ENCODE measurements at regions not wholly inside any gene's neighbourhood (a gene's known extent, or its start where the extent isn't known, plus 50 kb on each side); places are given as distances from the start of the nearest gene placed in this dataset.

DNA sequence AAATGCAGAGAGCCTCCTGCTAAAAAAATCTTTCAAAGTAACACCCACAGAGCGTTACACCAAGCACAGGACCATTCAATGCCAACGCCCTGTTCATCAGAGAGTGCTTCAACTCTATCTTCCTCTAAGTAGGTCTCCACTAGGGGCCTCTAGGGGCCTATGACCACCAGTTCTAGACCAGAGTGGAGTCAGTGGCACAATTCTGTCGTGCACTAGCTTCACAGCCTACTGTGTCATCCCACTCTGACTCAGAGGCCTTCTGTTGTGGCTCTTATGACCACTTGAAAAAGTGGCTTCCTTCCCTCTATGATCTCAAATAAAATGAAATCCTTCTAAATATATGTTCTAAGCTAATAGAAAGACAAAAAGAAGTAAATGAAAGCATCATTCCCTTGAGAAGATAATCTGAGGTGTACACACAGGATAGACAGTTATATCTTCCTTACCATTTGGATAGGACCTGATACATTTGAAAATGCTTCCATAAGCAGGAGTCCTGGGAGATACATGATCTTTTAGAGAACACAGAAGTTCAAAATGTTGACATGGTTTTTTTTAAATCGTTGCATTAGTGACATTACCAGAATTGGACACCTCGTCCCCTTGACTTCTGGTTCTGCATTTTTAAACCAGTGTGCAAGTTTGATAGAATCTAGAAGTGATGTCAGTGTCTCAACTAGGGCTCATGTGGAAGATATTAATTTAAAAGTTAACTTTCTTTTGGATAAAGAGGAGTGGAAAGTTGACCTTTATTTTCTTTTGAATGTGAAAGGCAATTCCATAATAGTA lies 151.9 kb downstream of the SH3BGRL2 start:
- no peak for TF ChIP-seq EZH2 (IDR thresholded peaks at IDR 0.05; ENCODE audit: borderline replicate concordance, low read length)
- TF ChIP-seq, protein P1, sequence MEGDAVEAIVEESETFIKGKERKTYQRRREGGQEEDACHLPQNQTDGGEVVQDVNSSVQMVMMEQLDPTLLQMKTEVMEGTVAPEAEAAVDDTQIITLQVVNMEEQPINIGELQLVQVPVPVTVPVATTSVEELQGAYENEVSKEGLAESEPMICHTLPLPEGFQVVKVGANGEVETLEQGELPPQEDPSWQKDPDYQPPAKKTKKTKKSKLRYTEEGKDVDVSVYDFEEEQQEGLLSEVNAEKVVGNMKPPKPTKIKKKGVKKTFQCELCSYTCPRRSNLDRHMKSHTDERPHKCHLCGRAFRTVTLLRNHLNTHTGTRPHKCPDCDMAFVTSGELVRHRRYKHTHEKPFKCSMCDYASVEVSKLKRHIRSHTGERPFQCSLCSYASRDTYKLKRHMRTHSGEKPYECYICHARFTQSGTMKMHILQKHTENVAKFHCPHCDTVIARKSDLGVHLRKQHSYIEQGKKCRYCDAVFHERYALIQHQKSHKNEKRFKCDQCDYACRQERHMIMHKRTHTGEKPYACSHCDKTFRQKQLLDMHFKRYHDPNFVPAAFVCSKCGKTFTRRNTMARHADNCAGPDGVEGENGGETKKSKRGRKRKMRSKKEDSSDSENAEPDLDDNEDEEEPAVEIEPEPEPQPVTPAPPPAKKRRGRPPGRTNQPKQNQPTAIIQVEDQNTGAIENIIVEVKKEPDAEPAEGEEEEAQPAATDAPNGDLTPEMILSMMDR (IDR thresholded peaks at IDR 0.05; ENCODE audit: low read length) = no peak
- Histone ChIP-seq H3F3A (ENCODE audit: insufficient read depth, low read length) (no peaks in the 10 kb centered on the region), H3K36me3 (ENCODE audit: insufficient read depth, low read length) (no peaks in the 10 kb centered on the region), H3K4me2 (ENCODE audit: low read length) (no peak overlapping the region), H3K4me3 (ENCODE audit: low read depth, low read length, poor library complexity, severe bottlenecking) (no peak overlapping the region), H3K9ac (ENCODE audit: low read length) (no peak overlapping the region), H4K20me1 (ENCODE audit: insufficient read depth, low read length) (no peaks in the 10 kb centered on the region), H3K4me1 (ENCODE audit: insufficient read depth, low read length, severe bottlenecking) (peaks cover 5% of the 10 kb centered on the region), H3K27me3 (ENCODE audit: insufficient read depth, low read length) (no peaks in the 10 kb centered on the region), H3K9me3 (ENCODE audit: low read length) (no peaks in the 10 kb centered on the region), H2AFZ (ENCODE audit: low read length) (no peak overlapping the region), H3K79me2 (ENCODE audit: insufficient read depth, low read length) (no peaks in the 10 kb centered on the region), H3K27ac (ENCODE audit: low read depth, low read length, poor library complexity, severe bottlenecking) (no peak overlapping the region), H3K9me2 (ENCODE audit: low read depth, low read length) (no peaks in the 10 kb centered on the region)

DNA sequence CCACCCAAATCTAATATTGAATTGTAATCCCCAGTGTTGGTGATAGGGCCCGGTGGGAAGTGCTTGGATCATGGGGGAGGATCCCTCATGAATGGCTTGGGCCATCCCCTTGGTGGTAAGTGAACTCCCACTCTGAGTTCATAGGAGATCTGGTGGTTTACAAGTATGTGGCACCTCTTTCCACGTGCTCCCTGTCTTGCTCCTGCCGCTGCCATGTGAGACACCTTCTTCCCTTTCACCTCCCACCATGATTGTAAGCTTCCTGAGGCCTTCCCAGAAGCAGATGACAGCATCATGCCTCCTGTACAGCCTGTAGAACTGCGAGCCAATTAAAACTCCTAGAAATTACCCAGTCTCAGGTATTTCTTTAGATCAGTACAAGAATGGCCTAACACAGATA lies 150.8 kb downstream of the SH3BGRL2 start:
- no peaks in the 10 kb centered on the region for H3K9me3 ChIP-seq (ENCODE audit: low read length)
- TF ChIP-seq, protein P1 (IDR thresholded peaks at IDR 0.05; ENCODE audit: low read length) = no peak
- no peak for TF ChIP-seq EZH2 (IDR thresholded peaks at IDR 0.05; ENCODE audit: borderline replicate concordance, low read length)
- H3K27ac ChIP-seq (ENCODE audit: low read depth, low read length, poor library complexity, severe bottlenecking) = no peak overlapping the region
- no peaks in the 10 kb centered on the region for H3F3A ChIP-seq (ENCODE audit: insufficient read depth, low read length)
- H3K27me3 ChIP-seq (ENCODE audit: insufficient read depth, low read length) = no peaks in the 10 kb centered on the region
- H3K4me2 ChIP-seq (ENCODE audit: low read length) = no peak overlapping the region
- peaks cover 12% of the 10 kb centered on the region for H3K4me1 ChIP-seq (ENCODE audit: insufficient read depth, low read length, severe bottlenecking)
- no peak overlapping the region for H2AFZ ChIP-seq (ENCODE audit: low read length)
- no peaks in the 10 kb centered on the region for H3K9me2 ChIP-seq (ENCODE audit: low read depth, low read length)
- H3K9ac ChIP-seq (ENCODE audit: low read length) = no peak overlapping the region
- H3K4me3 ChIP-seq (ENCODE audit: low read depth, low read length, poor library complexity, severe bottlenecking) = no peak overlapping the region
- no peaks in the 10 kb centered on the region for H3K79me2 ChIP-seq (ENCODE audit: insufficient read depth, low read length)
- H3K36me3 ChIP-seq (ENCODE audit: insufficient read depth, low read length) = no peaks in the 10 kb centered on the region
- no peaks in the 10 kb centered on the region for H4K20me1 ChIP-seq (ENCODE audit: insufficient read depth, low read length)

DNA sequence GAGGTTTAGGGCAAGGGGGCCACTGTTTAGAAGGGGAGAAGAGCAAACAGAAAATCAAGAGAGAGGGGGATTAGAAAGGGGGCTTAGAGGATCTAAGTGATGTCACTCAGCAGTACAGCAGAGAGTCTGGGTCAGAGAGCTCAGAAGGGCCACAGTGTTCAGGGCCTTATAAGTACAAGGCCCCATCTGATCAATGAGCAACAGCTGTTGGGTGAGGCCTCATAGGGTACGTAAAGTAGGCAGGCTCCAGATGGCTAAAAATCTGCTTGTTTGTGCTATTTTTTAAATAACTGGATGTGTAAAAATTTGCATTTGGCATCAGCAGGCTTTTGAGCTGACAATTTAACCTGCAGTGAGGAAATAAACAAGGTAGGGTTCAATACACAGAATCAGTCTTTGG lies 149.8 kb downstream of the SH3BGRL2 start:
- no peak overlapping the region for H3K9ac ChIP-seq (ENCODE audit: low read length)
- no peak overlapping the region for H3K4me3 ChIP-seq (ENCODE audit: low read depth, low read length, poor library complexity, severe bottlenecking)
- no peak overlapping the region for H3K4me2 ChIP-seq (ENCODE audit: low read length)
- H3K9me2 ChIP-seq (ENCODE audit: low read depth, low read length) = no peaks in the 10 kb centered on the region
- H3F3A ChIP-seq (ENCODE audit: insufficient read depth, low read length) = no peaks in the 10 kb centered on the region
- H3K27me3 ChIP-seq (ENCODE audit: insufficient read depth, low read length) = no peaks in the 10 kb centered on the region
- no peaks in the 10 kb centered on the region for H4K20me1 ChIP-seq (ENCODE audit: insufficient read depth, low read length)
- no peaks in the 10 kb centered on the region for H3K36me3 ChIP-seq (ENCODE audit: insufficient read depth, low read length)
- no peak overlapping the region for H3K27ac ChIP-seq (ENCODE audit: low read depth, low read length, poor library complexity, severe bottlenecking)
- H3K9me3 ChIP-seq (ENCODE audit: low read length) = no peaks in the 10 kb centered on the region
- H2AFZ ChIP-seq (ENCODE audit: low read length) = no peak overlapping the region
- no peaks in the 10 kb centered on the region for H3K79me2 ChIP-seq (ENCODE audit: insufficient read depth, low read length)
- TF ChIP-seq, protein P1 (IDR thresholded peaks at IDR 0.05; ENCODE audit: low read length) = no peak
- TF ChIP-seq EZH2 (IDR thresholded peaks at IDR 0.05; ENCODE audit: borderline replicate concordance, low read length) = no peak
- H3K4me1 ChIP-seq (ENCODE audit: insufficient read depth, low read length, severe bottlenecking) = peaks cover 12% of the 10 kb centered on the region
